ENCODE measurements at regions not wholly inside any gene's neighbourhood (a gene's known extent, or its start where the extent isn't known, plus 50 kb on each side); places are given as distances from the start of the nearest gene placed in this dataset.

DNA sequence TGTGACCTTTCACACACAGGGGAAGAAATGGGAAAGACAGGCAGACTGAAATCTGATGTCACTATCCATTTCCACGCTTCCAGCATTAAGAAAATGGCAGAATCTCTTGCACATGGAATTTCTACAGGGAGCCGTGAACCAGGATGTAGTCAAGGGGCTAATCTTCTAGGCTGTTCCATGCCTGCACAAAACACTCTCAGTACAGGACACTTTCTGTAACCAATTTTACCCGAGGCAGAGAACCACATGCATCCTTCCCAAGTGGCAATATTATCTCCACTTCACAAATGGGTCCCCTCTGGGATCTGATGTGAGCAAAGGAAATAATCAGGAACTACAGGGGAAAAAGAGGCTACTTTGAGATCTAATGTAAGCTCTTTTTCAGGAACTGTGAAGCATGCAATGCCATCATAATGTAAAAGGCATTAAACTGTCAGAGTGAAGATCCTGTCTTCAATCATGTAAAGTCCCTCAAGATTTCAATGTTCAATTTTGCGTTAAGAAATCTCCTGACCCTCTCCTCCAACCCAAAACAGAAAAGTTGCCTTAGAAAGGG lies 236.9 kb downstream of the RBM43 start:
- TF ChIP-seq GATA2 (IDR thresholded peaks at IDR 0.05; ENCODE audit: low read depth, low read length) (no peak), GATA3 (IDR thresholded peaks at IDR 0.05; ENCODE audit: low read depth, low read length) (no peak)

DNA sequence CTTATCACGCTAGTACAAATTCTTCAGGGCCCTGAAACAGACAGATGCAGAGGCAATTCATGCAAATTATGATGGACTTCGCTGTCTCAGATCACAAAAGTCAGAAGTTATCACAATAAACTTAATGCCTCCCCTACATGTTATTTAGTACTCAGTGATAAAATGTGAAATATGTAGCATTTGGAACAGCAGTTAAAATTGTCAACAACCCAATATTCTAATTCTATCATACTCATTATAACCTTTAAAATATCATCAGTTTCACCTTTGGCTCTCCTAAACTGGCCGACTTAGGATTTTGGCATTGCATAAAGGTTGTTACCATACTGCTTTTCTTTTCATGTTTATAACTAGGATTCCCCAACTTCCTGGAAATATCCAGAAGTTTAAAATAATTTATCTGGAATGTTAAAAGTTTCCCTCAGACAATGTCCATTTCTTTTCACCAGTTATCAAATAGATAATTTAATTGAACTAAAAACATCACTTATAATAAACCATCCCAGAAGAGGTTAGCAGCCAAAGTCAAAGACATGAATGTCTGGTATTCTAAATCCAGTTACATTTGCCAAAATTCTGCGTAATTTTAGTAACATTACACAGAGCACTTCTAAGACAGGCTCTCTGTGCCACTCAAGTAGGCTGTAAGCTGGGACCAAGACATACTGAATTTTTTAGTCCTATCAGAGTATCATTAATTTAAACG lies 239.8 kb downstream of the RBM43 start:
- TF ChIP-seq GATA2 (IDR thresholded peaks at IDR 0.05; ENCODE audit: low read depth, low read length) (no peak), GATA3 (IDR thresholded peaks at IDR 0.05; ENCODE audit: low read depth, low read length) (no peak)

DNA sequence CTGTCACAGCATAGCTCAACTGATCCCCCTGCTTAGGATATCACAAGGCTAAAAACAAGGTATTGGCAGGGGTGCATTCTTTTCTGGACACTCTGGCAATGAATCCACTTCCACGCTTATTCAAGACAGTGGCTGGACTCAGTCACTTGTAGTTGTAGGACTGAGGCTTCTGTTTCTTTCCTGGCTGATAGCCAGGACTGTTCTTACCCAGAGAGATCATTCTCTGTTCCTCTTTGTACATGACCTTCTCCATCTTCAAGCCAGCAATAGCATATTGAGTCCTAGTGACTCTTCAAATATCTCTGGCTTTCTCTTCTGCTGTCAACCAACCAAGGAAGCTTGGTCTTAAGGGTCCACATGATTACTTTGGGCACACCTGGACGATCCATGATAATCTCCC lies 241.3 kb downstream of the RBM43 start:
- no peak for TF ChIP-seq GATA2 (IDR thresholded peaks at IDR 0.05; ENCODE audit: low read depth, low read length)
- no peak for TF ChIP-seq GATA3 (IDR thresholded peaks at IDR 0.05; ENCODE audit: low read depth, low read length)

DNA sequence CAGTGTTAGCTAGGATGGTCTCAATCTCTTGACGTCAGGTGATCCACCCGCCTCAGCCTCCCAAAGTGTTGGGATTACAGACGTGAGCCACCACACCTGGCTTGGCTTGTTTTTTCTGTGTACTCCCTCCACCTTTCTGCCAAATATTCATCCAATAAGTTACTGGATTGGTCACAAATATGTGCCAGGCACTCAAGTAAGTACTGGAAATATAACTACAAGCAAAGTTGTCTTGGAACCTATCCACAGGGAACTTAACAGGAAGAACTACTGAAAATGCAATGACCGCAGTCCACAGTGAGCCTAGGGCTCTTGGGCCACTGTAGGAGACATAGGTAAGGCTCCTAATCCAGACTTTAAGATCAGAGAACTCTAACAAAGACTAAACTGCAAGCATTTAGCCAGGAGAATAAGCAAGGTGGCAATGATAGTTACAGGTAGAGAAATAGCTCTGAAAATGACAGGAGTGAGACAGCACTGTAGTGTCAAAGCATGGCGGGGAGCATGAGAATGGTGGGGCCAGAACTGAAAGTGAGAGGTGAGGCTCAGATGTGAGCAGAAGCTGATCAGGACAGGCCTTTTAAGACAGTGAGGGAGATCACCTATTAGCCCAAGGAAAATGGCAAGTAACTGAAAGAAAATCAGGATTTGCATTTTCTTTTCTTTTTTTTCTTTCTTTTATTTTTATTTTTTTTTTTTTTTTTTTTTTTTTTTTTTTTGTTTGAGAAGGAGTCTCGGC lies 252.1 kb downstream of the RBM43 start:
- no peak for TF ChIP-seq GATA2 (IDR thresholded peaks at IDR 0.05; ENCODE audit: low read depth, low read length)
- no peak for TF ChIP-seq GATA3 (IDR thresholded peaks at IDR 0.05; ENCODE audit: low read depth, low read length)

DNA sequence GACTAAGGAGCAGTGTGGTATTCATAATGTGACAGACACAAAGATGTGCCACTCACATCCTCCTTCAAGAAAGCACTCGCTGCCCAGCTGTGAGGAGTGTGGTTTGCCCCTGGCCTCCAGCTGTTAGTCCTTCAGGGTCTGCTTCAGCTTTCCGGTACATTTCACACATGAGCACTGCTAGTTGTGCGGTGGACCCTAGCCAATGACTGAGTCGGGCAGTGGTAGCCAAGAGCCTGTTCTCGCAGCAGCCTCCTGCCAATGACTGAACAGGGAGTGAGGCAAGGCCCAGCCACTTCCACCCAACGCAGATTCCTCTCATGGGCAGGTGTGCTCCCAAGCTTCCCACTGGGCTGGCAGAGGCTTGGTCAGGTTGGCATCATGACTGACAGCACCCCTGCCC lies 254.3 kb downstream of the RBM43 start:
- TF ChIP-seq GATA3 (IDR thresholded peaks at IDR 0.05; ENCODE audit: low read depth, low read length): no peak
- TF ChIP-seq GATA2 (IDR thresholded peaks at IDR 0.05; ENCODE audit: low read depth, low read length): no peak

DNA sequence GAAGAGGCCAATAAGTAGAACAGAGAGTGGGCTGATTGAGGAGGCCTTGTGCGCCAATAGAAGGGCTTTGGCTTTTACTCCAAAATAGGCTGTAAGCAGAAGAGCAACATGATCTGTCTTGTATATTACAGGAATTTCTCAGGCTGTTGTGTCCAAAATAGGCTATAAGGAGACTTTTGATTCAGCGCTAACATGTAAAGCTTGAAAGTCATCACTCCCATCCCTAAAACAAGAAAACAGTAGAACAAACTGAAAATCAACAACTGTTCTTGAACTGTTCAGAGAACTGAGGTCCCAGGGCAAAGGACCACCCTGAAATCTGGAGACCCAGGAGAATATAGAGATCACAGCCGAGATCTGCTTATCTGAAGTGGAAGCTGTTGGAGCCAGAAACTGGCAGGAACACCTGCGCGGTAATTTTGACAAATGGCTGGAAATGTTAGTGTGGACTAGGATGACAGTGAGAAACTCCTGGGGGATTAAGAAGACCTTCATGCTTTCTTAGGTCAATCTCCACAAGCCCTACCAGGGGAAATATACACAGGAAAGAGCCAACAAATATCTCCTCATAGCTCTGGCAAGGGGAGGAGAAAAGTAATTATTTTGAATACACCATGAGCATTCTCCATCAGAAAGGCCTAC lies 258.6 kb downstream of the RBM43 start:
- TF ChIP-seq GATA2 (IDR thresholded peaks at IDR 0.05; ENCODE audit: low read depth, low read length): no peak
- no peak for TF ChIP-seq GATA3 (IDR thresholded peaks at IDR 0.05; ENCODE audit: low read depth, low read length)

DNA sequence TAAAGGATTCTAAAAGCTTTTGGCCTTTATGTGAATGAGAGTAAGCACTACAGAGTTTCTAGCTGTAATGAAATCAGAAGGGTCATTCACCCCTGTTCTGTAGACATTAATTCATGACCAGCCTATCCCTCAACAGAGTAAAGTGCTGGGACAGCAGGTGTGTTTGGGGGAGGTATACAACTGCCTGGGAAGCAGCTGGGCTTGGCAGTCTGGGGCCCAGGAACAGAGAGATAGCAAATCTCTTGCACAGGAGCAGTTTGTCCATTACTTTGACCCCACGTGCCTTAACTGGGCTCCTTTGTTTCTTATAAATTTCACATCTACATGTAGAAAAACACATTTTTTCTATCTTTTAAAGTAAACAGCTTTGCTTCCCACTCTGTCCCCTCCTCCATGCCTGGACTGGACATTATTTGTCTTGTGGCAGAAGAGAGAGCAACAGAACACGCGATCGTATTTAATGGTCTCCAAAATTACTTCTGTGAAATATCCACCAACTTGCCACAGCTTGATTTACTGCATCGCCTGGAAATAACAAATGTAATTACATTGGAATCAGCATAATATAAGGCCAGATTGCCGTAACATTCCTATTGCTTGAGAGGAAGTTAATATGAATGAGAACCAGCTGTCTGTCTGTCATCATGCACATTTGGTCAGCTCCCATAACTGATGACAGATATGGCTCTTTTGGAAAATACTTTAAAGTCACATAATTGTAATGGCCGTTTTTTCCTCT lies 263.8 kb downstream of the RBM43 start:
- TF ChIP-seq GATA3 (IDR thresholded peaks at IDR 0.05; ENCODE audit: low read depth, low read length) (peak; percentile 83), GATA2 (IDR thresholded peaks at IDR 0.05; ENCODE audit: low read depth, low read length) (peak; percentile 71)

DNA sequence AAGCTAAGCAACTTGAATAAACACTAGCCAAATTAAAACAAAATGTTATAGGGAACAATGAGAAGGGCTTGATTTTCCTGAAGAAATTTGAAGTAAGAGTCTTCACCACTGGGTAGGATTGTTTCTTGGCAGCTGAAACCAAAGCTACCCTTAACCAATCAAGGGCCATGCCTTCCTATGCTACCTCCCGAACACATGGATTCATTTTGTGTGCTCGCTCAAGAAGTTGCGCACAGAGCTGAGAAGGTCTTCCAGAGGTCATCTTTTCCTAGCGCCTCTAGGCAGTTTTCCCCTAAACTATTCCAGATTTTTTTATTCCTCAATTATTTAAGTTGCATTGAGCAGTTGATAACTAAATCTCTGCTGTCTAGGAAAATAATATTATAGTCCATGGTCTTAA lies 264.6 kb downstream of the RBM43 start:
- TF ChIP-seq GATA3 (IDR thresholded peaks at IDR 0.05; ENCODE audit: low read depth, low read length): no peak
- TF ChIP-seq GATA2 (IDR thresholded peaks at IDR 0.05; ENCODE audit: low read depth, low read length): peak; percentile 50; the same call in 1 of the 2 replicates

DNA sequence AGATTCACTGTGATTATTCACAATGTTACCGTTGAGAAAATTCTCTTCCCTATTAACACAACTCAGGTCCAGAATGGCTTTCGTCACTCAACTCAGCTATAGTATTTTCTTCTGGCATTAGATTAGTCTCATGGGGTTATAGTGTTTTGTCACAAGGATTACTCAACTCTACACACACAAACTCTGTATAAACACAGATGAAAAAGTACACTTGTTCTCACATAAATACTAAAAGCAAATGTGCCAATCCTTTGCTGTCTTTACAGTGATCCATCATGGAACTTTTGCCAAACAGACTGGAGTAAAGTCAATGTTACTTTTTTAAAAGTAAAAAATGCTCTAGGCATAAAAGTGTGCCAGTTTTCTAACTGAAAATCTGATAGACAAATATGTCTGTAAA lies 267.6 kb downstream of the RBM43 start:
- TF ChIP-seq GATA2 (IDR thresholded peaks at IDR 0.05; ENCODE audit: low read depth, low read length) (no peak), GATA3 (IDR thresholded peaks at IDR 0.05; ENCODE audit: low read depth, low read length) (no peak)

DNA sequence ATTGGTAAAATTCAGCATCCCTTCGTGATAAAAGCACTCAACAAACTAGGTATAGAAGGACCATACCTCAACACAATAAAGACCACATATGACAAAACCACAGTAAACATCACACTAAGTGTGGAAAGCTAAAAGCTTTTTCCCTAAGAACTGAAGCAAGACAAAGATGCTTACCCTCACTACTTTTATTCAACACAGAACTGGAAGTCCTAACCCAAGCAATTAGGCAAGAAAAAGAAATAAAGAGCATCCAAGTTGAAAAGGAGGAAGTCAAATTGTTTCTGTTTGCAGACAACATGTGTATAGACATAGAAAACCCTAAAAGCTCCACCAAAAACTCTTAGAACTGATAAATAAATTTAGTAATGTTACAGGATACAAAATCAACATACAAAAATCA lies 271.7 kb downstream of the RBM43 start:
- TF ChIP-seq GATA3 (IDR thresholded peaks at IDR 0.05; ENCODE audit: low read depth, low read length) (no peak), GATA2 (IDR thresholded peaks at IDR 0.05; ENCODE audit: low read depth, low read length) (no peak)

DNA sequence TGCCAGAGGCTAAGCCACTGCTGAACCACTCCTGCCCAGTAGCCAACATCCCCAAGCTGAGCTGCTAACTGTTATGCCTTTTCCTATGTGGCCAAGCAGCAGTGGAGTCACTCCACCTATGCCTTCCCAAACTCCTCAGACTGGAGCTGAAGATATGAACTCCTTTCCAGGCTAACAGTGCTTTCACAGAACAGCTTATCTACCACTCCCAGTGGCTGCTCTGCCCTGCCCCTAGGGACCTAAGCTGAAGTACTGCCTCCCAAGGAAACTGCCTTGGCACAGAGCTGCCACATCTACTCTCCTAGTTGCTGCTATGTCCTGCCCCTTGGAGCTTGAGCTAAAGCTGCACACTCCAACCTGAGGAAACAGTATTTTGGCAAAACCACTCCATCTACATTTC lies 275.9 kb downstream of the RBM43 start:
- TF ChIP-seq GATA2 (IDR thresholded peaks at IDR 0.05; ENCODE audit: low read depth, low read length) (no peak), GATA3 (IDR thresholded peaks at IDR 0.05; ENCODE audit: low read depth, low read length) (no peak)

DNA sequence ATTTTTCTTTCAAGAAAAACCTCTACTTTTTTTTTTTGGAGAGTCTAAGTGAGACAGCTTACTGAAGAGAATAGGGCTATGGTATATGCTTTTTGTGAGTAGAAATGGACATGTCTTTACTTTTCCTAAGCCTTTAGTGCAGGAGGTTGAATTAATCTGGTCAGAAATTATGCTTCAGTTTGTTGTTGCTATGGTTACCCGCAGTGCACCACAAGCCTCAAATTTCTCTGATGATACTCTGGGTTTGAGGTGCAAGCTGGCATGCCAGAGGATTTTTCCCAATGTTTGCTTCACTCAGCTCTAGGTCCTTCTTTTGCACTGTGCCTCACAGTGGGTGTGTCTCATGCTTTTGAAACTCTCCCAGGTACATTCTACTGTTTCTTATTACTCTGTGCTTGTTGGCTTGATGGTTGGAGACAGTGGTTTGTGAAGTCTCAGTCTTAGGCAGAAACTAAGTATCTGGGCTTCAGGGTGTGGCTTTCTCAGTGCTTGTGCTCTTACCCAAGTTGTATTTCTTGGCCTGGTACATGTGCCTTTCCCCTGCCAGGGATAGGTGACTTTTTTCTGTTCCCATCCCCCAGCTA lies 278.3 kb downstream of the RBM43 start:
- TF ChIP-seq GATA3 (IDR thresholded peaks at IDR 0.05; ENCODE audit: low read depth, low read length): no peak
- TF ChIP-seq GATA2 (IDR thresholded peaks at IDR 0.05; ENCODE audit: low read depth, low read length): no peak

DNA sequence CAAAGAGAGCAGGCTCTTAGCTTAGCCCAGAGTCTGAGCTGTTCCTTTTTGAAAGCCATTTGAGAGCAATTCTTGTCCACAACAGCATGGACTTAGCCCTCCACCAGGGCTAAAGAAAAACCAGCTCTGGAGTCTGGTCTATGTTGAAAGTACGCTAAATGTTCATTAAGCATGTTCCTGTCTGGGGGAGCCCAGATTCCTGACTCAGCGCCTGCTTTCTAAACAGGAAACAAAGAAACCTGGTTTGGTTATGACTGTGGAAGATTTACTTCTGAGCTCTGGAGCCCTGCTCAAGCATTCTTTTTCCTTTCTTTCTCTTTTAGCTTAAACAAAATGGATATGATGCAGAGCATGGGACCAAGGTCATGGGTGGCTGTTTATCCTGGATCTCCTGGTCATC lies 279.8 kb downstream of the RBM43 start:
- TF ChIP-seq GATA2 (IDR thresholded peaks at IDR 0.05; ENCODE audit: low read depth, low read length): no peak
- TF ChIP-seq GATA3 (IDR thresholded peaks at IDR 0.05; ENCODE audit: low read depth, low read length): no peak

Data from SH-SY5Y (cell line).